HG03159 (cell line): ENCODE measurements at regions not wholly inside any gene's neighbourhood (a gene's known extent, or its start where the extent isn't known, plus 50 kb on each side); places are given as distances from the start of the nearest gene placed in this dataset.

Experiments used
- ATAC-seq: cut with Tn5 transposase; IDR thresholded peaks from one replicate; pipeline ENCODE4 v1.9.1; 2021; ENCODE audit warnings: mild to moderate bottlenecking, moderate library complexity; ENCODE audit not compliant: unreplicated experiment

DNA sequence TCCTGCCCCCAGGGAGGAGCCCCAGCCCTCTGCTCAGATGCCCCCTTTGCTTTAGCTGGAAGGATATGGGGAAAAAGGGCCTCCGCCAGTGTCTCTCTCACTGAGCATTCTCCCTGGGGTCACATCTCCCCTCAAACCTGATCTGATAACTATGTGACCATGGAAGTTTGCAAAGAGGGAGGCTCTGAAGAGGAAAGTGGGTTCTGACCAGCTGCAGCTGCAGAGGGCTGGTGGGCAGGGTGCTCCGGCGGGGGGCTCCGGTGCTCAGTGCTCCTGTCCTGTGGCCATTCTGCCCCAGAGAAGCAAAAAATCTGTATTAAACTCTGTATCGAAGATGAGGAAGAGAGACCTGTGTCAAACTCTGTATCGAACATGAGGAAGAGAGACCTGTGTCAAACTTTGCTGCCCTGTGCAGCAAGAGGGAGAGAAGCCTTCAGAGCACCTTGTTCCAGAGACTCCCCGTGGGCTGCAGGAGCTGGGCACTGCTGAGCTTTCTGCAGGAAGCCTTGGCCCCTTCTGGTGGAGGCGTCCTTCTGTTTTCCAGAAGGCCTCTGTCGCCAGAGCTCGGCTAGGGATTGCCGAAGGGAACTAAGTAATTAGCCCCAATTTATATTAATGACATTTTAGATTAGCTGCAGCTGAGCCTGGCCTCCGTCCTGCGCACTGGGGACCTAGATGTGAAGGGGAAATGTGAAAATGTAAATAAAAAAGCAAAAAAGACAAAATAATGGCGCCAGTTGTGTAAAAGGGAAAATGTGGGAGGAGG is 186.2 kb upstream of the C1orf174 start:
- ATAC-seq: no peak

DNA sequence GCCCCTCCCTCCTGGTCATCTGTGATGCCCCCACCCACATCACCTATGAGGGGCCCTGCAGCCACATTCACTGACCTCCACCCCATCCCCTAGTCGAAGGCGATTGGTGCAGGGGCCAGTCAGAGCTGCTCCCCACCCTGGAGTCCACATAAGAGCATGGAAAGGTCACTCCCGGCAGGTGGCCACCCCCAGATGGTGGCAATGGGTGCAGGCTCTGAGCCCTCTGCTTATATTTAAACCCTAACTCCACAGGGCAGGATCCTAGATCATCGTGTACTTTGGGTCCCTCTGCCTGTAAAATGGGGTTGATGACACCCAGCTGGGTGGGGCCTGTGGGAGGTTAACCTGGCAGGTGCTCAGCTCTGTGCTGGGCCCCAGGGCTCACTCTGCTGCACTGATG is 186.8 kb upstream of the C1orf174 start:
- ATAC-seq: no peak

GRCh38 chr1:4087530-4088420 is 187.7 kb upstream of the C1orf174 start:
- no peak for ATAC-seq

DNA sequence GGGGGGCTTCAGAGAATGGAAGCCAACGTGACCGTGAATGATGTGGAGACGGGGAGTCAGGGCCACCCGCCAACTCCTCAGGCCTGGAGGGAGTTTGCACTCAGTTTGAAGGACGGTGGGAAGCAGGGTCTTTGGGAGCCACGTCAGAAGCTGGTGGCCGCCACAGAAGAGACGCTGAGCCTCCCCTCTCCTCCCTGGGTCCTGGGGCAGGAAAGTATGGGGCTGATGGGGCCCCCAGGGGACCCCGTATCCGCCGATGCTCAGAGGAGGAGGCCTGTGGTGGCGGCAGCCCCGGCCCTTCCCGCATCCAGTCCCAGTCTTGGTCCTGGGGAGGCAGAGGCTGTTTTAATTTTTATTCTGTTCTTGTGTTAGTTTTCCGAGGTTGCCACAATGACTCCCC is 188.6 kb upstream of the C1orf174 start:
- ATAC-seq: no peak

DNA sequence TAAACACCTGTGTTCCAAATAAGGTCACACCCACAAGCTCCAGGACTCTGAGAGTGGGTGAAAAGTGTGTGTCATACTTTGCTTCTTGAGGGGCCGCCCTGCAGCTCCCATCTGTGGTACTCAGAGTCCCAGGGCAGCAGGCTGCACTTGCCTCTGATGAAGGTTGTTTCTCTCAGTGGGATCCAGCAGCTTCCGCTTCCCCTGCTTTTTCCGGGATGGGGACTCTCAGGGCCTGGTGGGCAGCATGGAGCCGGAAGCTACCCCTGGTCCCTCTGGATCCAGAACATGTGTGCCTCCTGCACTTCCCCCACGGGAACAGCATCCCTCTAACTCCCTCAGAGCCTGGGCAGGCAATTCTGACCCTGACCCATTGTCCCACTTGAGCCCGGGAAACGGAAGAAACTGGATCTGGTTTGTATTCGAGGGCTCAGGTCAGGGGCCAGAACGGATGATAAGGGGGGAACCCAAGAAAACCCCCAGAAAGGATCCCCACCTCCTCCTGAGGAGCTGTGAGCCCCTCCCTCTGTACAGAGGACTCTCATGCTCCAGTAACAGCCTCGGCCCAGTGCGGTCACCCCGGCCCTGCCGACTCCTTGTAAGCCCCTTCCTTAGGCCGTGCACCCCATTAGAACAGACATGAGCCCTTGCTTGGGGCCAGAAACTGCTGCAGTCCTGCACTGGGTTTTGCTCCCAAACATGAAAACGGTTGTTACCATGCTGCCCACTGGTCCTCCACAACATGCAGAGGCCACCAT is 189.5 kb upstream of the C1orf174 start:
- no peak for ATAC-seq

DNA sequence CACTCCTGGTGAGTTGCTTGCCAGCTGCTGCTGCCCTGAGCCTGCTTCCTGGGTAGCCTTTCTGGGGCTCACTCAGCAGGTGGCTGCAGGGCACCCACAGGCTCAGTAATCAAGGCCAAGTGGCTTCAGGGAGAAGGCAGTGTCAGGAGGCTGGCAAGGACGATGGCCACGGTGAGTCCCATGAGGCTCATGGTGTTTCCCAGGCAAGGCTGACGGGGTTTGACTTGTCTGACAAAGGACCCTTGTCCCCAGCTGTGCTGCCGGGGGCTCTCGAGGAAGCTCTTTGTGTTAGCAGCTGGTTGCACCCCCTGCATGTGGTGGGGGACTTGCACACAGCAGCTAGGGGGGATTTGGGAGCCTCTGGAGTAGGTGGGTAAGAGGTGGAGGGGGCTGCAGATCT is 190.5 kb upstream of the C1orf174 start:
- no peak for ATAC-seq

DNA sequence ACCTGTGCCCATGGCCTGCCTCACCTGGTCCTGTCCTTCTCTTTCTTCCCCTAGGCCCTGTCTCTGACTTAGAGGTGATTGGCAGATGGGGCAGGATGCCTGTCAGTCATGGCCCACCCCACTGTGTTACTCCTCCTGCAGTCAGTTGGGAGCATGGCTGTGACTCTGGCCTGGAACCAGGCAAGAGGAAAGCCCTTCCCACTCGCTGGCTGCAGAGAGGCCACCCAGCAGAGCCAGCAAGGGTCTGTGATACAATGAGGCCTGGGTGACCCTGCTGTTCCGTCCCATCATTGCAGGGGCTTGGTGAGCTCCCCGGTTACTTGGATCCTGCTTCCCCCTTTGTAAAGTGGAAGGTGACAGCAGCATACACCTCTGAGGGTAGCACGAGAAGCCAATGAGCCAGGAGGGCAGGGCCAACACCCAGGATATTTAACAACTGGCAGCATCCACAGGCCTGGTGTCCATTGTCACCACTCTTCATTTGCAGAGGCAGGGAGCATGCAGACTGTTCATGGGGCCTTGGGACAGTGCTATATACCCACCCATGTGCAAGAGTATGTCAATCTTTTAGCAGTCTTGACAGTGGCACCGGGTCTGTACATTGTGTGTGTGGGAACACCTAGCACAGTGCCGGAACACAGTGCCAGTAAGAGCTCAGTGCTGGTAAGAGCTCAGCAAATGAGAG is 191.0 kb upstream of the C1orf174 start:
- ATAC-seq: no peak

DNA sequence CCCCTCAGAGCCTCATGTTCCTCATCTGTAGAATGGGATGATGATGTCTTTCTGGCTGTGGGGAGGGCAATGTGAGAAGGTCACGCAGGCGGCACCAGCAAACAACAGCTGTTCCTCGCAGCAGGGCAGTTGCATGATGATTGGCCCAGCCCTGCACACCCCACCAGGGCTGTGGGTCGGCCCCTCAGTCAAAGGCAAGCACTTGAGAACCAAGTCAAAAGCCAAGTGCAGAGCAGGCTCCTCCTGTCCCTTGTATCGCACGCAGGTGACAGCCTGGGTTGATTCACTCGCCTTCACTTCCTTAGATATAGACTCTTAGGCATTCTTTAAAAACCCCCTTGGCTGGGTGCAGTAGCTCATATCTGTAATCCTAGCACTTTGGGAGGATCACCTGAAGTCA is 191.9 kb upstream of the C1orf174 start:
- no peak for ATAC-seq

DNA sequence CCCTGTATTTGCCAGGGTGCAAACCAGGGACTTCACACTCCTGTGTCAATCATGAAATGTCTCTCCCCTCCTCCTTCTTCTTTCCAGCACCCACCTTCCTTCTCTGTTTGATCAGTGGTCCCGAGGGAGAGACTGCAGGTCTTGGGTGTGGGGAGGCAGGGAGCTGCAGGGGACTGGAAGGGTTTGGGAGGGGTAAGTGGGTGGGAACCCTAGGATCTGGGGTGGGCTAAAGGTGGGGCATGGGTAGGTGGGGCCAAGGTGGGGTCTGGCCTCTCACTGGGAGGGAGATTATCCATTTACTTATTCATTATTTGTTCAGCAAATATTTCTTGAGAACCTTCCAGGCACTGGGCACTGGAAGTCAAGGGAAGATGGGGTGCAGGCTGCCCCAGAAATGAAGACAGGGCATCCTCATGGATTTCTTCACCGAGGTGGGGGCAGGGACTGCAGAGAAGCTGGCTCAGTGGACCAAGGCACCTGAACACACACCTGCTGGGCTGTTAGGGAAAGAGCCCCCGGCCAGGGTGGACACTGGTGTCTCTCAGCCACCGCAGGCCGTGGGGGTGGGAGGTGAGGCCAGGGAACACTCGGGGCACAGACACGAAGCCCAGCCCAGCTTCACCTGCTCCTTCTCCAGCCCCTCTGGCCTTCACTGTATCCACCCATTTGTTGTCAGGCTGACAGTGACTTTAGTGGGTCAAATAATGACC is 193.9 kb upstream of the C1orf174 start:
- no peak for ATAC-seq

- ATAC-seq: no peak
Observed at GRCh38 chr1:4095433-4095971, 195.4 kb upstream of the C1orf174 start.

DNA sequence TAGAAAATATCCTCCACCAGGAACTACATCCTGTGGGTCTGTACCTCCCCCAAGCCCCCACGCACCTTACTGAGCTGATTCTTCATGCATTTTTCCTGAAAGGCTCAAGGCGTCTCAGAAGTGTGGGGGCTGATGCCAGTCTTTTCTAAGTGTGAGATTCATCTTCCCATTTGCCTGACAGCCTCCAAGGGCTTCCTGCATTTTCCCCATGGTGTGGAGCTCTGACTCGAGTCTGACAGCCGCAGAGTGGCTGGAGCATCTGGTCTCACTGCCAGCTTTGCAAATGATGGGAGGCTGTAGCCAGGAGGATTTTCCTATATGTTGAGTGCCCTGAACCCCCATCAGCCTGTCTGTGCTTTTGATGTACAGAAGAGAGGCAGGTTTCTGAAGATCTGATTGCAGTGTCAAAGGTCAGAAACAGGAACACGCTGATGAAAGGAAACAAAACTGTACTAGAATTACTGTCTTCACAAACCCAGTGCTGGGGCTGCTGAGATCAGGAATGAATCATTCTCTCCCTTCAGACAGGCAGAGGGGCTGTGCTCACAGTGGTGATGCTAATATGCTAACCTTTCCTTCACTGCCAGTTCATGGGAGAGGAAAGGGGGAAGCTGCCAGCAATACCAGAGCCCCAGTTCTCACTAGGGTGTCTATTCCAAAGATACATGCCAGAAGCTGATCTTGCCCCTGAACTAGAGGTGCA is 201.5 kb upstream of the C1orf174 start:
- no peak for ATAC-seq

- no peak for ATAC-seq
Observed at GRCh38 chr1:4105300-4105880, 205.3 kb upstream of the C1orf174 start.

GRCh38 chr1:4106731-4107130 is 206.7 kb upstream of the C1orf174 start:
- ATAC-seq: no peak

- ATAC-seq: no peak
Observed at GRCh38 chr1:4107291-4107690, 207.2 kb upstream of the C1orf174 start.

DNA sequence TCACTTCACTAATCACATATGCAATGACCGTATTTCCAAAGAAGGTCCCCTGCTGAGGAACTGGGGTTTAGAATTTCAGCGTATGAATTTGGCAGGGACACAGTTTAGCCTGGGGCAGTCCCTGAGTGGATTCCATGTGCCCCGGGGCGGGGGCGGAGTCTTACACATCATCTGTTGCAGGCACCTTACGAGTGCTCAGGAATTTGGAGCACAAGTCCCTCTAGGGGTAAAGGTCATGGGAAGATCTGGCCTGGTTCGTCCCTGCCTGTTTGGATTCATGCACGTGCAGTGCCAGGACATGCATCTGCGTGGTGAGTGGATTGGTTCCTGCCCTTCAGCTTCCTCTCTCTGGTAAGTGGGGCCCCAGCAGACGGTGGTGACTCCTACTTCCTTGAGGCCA is 208.3 kb upstream of the C1orf174 start:
- no peak for ATAC-seq

GRCh38 chr1:4108758-4109627 is 208.9 kb upstream of the C1orf174 start:
- ATAC-seq: no peak

DNA sequence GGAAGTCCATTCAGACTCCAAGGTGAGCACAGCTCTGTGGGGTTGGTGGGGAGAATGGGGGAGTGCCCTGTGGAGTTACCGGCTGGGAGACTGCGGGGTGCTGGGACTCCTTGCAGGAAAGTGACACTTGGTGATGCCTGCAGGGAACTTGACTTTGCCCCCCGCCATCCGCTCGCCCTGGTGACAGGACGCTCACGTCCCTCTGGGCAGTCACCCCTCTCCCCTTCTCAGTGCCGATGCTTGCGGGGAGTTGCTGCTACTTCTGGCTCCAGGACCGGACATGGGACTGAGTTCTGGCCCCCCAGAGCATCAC is 209.5 kb upstream of the C1orf174 start:
- no peak for ATAC-seq

GRCh38 chr1:4110888-4111287 is 210.8 kb upstream of the C1orf174 start:
- ATAC-seq: no peak
